ENCODE measurements at regions not wholly inside any gene's neighbourhood (a gene's known extent, or its start where the extent isn't known, plus 50 kb on each side); places are given as distances from the start of the nearest gene placed in this dataset.

DNA sequence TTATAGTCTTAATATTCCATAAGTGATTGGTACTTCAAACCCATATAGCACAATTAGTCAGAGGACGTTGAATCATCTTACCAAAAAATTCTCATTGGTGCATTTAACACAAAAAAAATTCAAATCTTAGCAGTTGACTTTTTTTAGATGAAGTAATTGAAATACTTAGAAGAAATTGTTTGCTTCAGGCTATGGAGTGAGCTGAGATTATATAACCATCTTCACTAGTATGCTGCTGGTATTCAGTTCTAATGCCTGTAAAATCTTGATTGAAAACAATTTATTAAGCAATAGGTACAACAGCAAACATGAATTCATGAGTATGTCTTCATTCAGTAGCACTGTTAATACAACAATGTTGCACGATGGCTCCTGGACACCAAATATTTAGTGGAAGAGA is 250.0 kb downstream of the GPM6A start:
- TF ChIP-seq, protein P1, sequence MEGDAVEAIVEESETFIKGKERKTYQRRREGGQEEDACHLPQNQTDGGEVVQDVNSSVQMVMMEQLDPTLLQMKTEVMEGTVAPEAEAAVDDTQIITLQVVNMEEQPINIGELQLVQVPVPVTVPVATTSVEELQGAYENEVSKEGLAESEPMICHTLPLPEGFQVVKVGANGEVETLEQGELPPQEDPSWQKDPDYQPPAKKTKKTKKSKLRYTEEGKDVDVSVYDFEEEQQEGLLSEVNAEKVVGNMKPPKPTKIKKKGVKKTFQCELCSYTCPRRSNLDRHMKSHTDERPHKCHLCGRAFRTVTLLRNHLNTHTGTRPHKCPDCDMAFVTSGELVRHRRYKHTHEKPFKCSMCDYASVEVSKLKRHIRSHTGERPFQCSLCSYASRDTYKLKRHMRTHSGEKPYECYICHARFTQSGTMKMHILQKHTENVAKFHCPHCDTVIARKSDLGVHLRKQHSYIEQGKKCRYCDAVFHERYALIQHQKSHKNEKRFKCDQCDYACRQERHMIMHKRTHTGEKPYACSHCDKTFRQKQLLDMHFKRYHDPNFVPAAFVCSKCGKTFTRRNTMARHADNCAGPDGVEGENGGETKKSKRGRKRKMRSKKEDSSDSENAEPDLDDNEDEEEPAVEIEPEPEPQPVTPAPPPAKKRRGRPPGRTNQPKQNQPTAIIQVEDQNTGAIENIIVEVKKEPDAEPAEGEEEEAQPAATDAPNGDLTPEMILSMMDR (IDR thresholded peaks at IDR 0.05; ENCODE audit: insufficient read depth, low read depth, low read length, missing control alignments): no peak
- H3K4me3 ChIP-seq (ENCODE audit: low read length): no peak overlapping the region
- DNase-seq (ENCODE audit: low read depth): no peak

DNA sequence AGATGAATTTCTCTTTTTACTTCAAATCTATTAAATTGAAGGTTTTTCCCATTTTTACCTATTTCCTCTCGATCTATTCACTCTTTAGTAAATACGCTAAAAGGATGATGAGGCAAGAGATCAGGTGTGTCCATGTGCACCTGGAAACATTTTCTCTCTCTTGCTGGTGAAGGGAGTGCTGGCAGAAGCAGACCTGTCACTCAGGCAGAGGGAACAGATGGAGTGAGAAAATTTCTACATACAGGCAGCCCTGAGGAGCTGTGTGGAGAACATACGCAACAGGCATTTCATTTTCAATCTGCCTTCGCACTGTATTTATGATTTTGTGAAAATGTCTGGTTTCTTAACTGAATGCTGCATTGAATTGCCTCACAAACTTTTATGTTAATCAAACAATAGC is 249.5 kb downstream of the GPM6A start:
- no peak for DNase-seq (ENCODE audit: low read depth)
- H3K4me3 ChIP-seq (ENCODE audit: low read length): no peak overlapping the region
- TF ChIP-seq, protein P1 (IDR thresholded peaks at IDR 0.05; ENCODE audit: insufficient read depth, low read depth, low read length, missing control alignments): no peak

Measured in epithelial cell of esophagus (primary cell).